Hepatocyte (in vitro differentiated cells): ENCODE measurements at regions not wholly inside any gene's neighbourhood (a gene's known extent, or its start where the extent isn't known, plus 50 kb on each side); places are given as distances from the start of the nearest gene placed in this dataset.
"Not testable (repeated sequence)": the region's sequence is repeated elsewhere in the genome, so short reads cannot be mapped to it uniquely, and the experiment has no call there.

Experiments
- DNase-seq: peaks from one replicate; pipeline ENCODE4 v3.0.0-alpha.2; 2016; ENCODE audit warnings: low spot score
- H2AFZ ChIP-seq: fragments of 200-600 bp; sonication (generic); 2 replicates; pipeline ENCODE4 v1.6.0; 2016; ENCODE audit warnings: antibody characterized with exemption, mild to moderate bottlenecking
- H3K27ac ChIP-seq: fragments of 200-600 bp; sonication (generic); 2 replicates; pipeline ENCODE4 v1.5.1; 2016; ENCODE audit warnings: mild to moderate bottlenecking
- H3K27me3 ChIP-seq: fragments of 200-600 bp; sonication (generic); 2 replicates; pipeline ENCODE4 v1.6.1; 2016
- H3K36me3 ChIP-seq: fragments of 200-600 bp; sonication (generic); replicated peaks from 2 replicates; pipeline ENCODE4 v1.5.1; 2016; ENCODE audit warnings: low read depth; ENCODE audit not compliant: insufficient read depth
- H3K4me1 ChIP-seq: fragments of 200-600 bp; sonication (generic); 2 replicates; pipeline ENCODE4 v1.5.1; 2016; ENCODE audit warnings: mild to moderate bottlenecking, moderate library complexity; ENCODE audit not compliant: insufficient read depth
- H3K4me2 ChIP-seq: fragments of 200-600 bp; sonication (generic); 2 replicates; pipeline ENCODE4 v1.6.0; 2016
- H3K4me3 ChIP-seq: fragments of 200-600 bp; sonication (generic); 2 replicates; pipeline ENCODE4 v1.5.1; 2016; ENCODE audit warnings: mild to moderate bottlenecking
- H3K79me2 ChIP-seq: fragments of 200-600 bp; sonication (generic); 2 replicates; pipeline ENCODE4 v1.6.0; 2017; ENCODE audit warnings: mild to moderate bottlenecking
- H3K9me2 ChIP-seq: fragments of 200-600 bp; sonication (generic); replicated peaks from 2 replicates; pipeline ENCODE4 v1.6.0; 2017; ENCODE audit warnings: mild to moderate bottlenecking; ENCODE audit not compliant: insufficient read depth
- H3K9me3 ChIP-seq: fragments of 200-600 bp; sonication (generic); 2 replicates; pipeline ENCODE4 v1.5.1; 2016; ENCODE audit warnings: low read depth, mild to moderate bottlenecking
- H4K20me1 ChIP-seq: fragments of 200-600 bp; sonication (generic); 2 replicates; pipeline ENCODE4 v1.6.0; 2016; ENCODE audit warnings: mild to moderate bottlenecking; ENCODE audit not compliant: insufficient read depth, poor library complexity, severe bottlenecking
- EZH2 ChIP-seq: fragments of 200-600 bp; sonication (generic); IDR thresholded peaks from 2 replicates; pipeline ENCODE4 v1.6.1; 2016; ENCODE audit warnings: antibody characterized with exemption, mild to moderate bottlenecking, borderline replicate concordance
- EZH2phosphoT487 ChIP-seq: fragments of 200-600 bp; sonication (generic); IDR thresholded peaks from one replicate; pipeline ENCODE4 v1.6.1; 2018; ENCODE audit warnings: antibody characterized with exemption, mild to moderate bottlenecking, low read depth, moderate library complexity; ENCODE audit not compliant: unreplicated experiment, severe bottlenecking
- WGBS: methylation state at CpG from one replicate; pipeline ENCODE4 v1.1.6; 2016; ENCODE audit warnings: low lambda C conversion rate; ENCODE audit errors: missing lambda C conversion rate; 5-methylcytosine and 5-hydroxymethylcytosine counted together
- TF ChIP-seq, protein P1 (sequence below): fragments of 200-600 bp; sonication (generic); IDR thresholded peaks from 2 replicates; pipeline ENCODE4 v1.5.1; 2016; ENCODE audit warnings: antibody characterized with exemption, mild to moderate bottlenecking; ENCODE audit not compliant: poor library complexity

DNA sequence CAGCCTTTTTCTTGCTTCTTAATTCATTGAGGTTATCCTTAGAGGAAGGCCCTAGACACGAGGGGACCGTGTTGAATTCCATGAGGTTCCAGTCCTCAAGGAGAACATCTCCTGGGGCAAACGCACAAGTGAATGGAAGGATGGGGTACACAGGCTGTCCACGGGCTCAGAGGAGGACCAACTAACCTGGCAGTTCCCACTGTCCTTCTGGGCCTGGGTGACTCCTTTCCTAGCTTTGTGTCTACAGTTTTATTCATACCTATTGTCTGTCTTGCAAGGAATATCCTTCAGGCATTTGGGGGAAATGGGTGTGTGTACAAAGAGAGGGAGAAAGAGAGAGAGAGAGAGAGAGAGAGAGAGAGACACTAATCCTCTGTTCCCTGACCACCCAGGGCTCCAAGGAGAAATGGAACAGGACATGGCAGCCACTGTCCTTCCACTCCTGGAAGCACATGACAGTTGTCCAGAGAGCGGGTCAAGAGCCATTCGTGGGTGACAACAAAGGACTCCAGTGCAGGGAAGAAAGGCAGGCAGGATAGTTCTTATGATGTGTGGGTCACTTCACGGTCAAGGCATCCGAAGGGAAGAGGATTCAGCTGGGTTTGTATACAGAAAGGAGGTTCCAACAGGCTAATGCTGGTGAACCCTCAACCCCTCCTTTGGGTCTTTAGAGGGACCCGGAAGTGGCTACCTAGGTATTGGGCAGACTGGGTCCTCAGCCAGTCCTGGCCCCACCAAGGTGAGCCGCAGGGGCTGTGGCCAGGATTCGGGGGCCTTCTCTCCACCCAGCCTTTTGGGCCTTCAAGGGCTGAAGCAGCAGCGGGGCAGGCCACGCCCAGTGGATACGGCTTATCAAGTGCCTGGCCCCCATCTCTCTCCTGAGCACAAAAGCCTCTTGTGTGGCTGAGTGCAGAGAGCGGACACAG, 150.6 kb downstream of the MYCN start:
- DNase-seq: no peak
- no peak for TF ChIP-seq EZH2
- no peak for TF ChIP-seq EZH2phosphoT487
- TF ChIP-seq, protein P1, sequence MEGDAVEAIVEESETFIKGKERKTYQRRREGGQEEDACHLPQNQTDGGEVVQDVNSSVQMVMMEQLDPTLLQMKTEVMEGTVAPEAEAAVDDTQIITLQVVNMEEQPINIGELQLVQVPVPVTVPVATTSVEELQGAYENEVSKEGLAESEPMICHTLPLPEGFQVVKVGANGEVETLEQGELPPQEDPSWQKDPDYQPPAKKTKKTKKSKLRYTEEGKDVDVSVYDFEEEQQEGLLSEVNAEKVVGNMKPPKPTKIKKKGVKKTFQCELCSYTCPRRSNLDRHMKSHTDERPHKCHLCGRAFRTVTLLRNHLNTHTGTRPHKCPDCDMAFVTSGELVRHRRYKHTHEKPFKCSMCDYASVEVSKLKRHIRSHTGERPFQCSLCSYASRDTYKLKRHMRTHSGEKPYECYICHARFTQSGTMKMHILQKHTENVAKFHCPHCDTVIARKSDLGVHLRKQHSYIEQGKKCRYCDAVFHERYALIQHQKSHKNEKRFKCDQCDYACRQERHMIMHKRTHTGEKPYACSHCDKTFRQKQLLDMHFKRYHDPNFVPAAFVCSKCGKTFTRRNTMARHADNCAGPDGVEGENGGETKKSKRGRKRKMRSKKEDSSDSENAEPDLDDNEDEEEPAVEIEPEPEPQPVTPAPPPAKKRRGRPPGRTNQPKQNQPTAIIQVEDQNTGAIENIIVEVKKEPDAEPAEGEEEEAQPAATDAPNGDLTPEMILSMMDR: no peak
- no peak overlapping the region for H2AFZ ChIP-seq
- no peak overlapping the region for H3K4me3 ChIP-seq
- H3K4me1 ChIP-seq: peaks cover 10% of the 10 kb centered on the region
- H3K27me3 ChIP-seq: no peaks in the 10 kb centered on the region
- no peak overlapping the region for H3K4me2 ChIP-seq
- no peak overlapping the region for H3K27ac ChIP-seq
- 93% methylated on average over 15 of the region's 15 CpGs for WGBS
- no peaks in the 10 kb centered on the region for H4K20me1 ChIP-seq
- no peaks in the 10 kb centered on the region for H3K79me2 ChIP-seq
- H3K9me2 ChIP-seq: no peaks in the 10 kb centered on the region
- no peaks in the 10 kb centered on the region for H3K9me3 ChIP-seq
- H3K36me3 ChIP-seq: no peaks in the 10 kb centered on the region

DNA sequence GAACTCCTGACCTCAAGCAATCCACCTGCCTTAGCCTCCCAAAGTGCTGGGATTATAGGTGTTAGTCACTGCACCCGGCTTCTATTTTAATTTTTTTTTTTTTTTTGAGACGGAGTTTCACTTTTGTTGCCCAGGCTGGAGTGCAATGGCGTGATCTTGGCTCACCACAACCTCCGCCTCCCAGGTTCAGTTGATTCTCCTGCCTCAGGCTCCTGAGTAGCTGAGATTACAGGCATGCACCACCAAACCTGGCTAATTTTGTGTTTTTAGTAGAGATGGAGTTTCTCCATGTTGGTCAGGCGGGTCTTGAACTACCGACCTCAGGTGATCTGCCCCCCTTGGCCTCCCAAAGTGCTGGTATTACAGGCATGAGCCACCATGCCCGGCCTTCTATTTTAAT, 149.1 kb downstream of the MYCN start:
- not testable (repeated sequence) for H4K20me1 ChIP-seq, H3K4me1 ChIP-seq, DNase-seq, H3K4me2 ChIP-seq, H3K9me2 ChIP-seq, H3K27ac ChIP-seq, H3K27me3 ChIP-seq, H3K79me2 ChIP-seq, H3K9me3 ChIP-seq, H2AFZ ChIP-seq, H3K36me3 ChIP-seq, H3K4me3 ChIP-seq
- WGBS: 94% methylated on average over 6 of the region's 7 CpGs

DNA sequence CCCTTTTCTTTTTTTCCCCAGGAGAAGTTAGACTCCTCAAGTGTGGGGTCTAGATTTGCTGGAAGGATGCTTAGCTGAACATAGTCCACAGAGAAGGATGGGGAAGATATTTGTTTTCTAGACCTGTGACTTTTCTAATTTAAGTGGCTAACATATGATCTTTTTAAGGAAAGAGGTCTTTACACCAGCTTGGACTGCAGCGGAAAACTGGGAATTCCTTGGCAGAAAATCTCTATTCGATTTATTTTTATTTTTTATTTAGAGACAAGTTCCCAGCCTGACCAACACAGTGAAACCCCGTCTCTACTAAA, 148.4 kb downstream of the MYCN start:
- no peaks in the 10 kb centered on the region for H3K9me2 ChIP-seq
- no peaks in the 10 kb centered on the region for H3K27me3 ChIP-seq
- H3K27ac ChIP-seq: no peak overlapping the region
- WGBS: 89% methylated on average over 3 of the region's 3 CpGs
- no peaks in the 10 kb centered on the region for H3K79me2 ChIP-seq
- no peak for DNase-seq
- no peak overlapping the region for H3K4me2 ChIP-seq
- H3K4me1 ChIP-seq: no peaks in the 10 kb centered on the region
- H2AFZ ChIP-seq: no peak overlapping the region
- TF ChIP-seq EZH2phosphoT487: no peak
- TF ChIP-seq, protein P1: no peak
- no peak for TF ChIP-seq EZH2
- no peaks in the 10 kb centered on the region for H4K20me1 ChIP-seq
- H3K4me3 ChIP-seq: no peak overlapping the region
- no peaks in the 10 kb centered on the region for H3K9me3 ChIP-seq
- H3K36me3 ChIP-seq: no peaks in the 10 kb centered on the region

DNA sequence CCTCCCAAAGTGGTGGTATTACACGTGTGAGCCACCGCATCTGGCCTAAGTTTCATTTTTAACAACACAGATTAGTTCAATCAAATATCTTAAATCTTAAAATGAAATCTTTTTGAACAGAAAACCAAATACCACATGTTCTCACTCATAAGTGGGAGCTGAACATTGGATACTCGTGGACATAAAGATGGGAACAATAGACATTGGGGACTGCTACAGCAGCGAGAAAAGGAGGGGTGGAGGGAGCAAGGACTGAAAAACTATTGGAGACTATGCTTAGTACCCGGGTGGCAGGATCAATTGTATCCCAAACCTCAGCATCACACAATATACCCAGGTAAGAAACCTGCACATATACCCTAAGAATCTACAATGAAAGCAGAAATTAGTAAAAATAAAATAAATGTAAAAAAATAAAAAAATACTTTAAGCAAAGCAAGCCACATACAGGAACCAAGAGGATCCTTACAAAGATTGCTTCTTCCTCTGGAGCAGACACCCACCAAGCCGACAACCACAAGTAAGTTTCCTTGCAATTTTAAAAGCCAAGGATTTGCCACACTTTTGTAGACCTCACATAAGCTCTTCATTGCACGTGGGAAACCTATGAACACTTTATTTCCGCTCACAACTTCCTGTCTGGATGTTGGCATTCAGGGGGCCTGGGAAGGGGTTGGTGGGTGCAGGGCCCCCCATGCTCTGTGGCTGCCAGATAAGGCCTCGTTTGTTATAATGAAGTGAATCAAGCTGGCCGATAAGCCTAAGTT, 147.9 kb downstream of the MYCN start:
- TF ChIP-seq, protein P1: no peak
- TF ChIP-seq EZH2 (no peak), EZH2phosphoT487 (no peak)
- H3K79me2 ChIP-seq: no peaks in the 10 kb centered on the region
- H3K27ac ChIP-seq: no peak overlapping the region
- H2AFZ ChIP-seq: no peak overlapping the region
- DNase-seq: no peak
- no peaks in the 10 kb centered on the region for H3K36me3 ChIP-seq
- no peak overlapping the region for H3K4me2 ChIP-seq
- H3K9me3 ChIP-seq: no peaks in the 10 kb centered on the region
- no peaks in the 10 kb centered on the region for H3K9me2 ChIP-seq
- no peaks in the 10 kb centered on the region for H4K20me1 ChIP-seq
- H3K4me3 ChIP-seq: no peak overlapping the region
- no peaks in the 10 kb centered on the region for H3K4me1 ChIP-seq
- WGBS: 81% methylated on average over 10 of the region's 10 CpGs
- no peaks in the 10 kb centered on the region for H3K27me3 ChIP-seq

DNA sequence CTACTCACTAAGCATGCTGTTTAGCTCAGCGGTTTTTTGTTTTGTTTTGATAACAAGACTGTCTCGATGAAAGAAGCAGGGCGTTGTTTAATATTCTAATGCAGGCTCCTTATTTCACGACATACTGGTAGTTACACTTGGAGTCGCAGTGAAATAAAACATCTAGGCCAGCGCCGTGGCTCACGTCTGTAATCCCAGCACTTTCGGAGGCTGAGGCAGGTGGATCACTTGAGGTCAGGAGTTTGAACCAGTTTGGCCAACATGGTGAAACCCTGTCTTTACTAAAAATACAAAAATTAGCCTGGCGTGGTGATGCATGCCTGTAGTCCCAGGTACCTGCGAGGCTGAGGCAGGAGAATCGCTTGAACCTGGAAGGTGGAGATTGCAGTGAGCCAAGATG, 145.8 kb downstream of the MYCN start:
- WGBS: 88% methylated on average over 12 of the region's 12 CpGs

More for the DNA sequence above, 145.8 kb downstream of the MYCN start:
- not testable (repeated sequence) for H3K27me3 ChIP-seq, DNase-seq, H3K27ac ChIP-seq, H3K79me2 ChIP-seq, H3K36me3 ChIP-seq, H2AFZ ChIP-seq, H4K20me1 ChIP-seq, H3K4me2 ChIP-seq, H3K9me2 ChIP-seq, H3K4me1 ChIP-seq, H3K4me3 ChIP-seq, H3K9me3 ChIP-seq
